HG02623 (cell line): ENCODE measurements at regions not wholly inside any gene's neighbourhood (a gene's known extent, or its start where the extent isn't known, plus 50 kb on each side); places are given as distances from the start of the nearest gene placed in this dataset.

Experiments
- ATAC-seq: cut with Tn5 transposase; IDR thresholded peaks from one replicate; pipeline ENCODE4 v1.9.1; 2021; ENCODE audit warnings: moderate library complexity; ENCODE audit not compliant: unreplicated experiment

DNA sequence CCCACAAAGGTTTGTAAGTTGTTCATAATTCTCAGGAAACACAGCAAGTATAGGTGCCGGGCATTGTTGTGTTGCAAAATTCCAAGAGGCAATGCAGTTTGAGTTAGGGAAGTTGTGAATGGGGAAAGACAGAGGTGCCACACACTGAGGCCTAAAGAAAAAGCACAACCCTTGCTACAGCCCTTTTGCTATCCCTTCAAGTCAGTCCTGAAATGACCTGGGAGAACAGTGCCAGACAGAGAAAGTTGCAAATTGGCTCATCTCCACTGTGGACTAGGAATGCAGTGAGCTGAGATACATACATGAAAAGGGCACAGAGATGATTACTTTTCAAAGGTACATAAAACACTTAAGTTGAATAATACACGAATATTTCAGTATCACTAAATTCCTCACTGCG, 213.3 kb upstream of the TMTC1 start:
- ATAC-seq, result no peak

DNA sequence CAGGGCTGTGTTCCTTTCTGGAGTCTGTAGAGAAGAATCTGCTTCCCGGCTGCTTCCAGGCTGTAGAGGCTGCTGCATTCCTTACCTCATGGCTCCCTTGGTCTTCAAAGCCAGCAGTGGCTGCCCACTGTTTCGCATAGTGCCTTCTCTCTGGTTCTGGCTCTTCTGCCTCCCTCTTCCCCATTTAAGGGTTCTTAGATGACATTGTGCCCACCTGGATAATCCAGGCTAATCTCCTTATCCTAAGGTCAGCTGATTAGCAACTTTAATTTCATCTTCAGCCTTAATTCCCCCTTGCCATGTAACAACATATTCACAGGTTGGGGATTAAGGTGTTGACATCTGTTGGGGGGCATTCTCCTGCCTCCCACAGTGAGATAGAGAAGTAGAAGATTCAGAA, 208.6 kb upstream of the TMTC1 start:
- no peak for ATAC-seq

DNA sequence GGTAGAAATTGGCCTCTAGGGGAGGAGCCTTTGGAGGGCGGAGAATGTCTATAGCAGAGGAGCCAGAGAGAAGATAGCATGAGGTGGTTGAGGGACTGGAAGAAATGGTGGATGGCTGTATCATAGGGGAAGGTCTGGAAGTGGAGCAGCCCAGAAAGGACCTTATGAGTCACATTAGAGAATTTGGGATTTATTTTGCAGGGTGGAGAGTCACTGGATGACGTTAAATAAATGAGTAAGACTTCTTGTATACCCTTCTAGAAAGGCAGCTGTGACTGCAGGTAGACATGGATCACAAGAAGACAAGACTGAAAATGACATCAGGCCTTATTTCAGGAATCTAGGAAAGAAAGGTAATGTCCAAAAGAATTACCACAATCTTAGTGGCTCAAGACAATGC, 208.2 kb upstream of the TMTC1 start:
- ATAC-seq, result no peak

DNA sequence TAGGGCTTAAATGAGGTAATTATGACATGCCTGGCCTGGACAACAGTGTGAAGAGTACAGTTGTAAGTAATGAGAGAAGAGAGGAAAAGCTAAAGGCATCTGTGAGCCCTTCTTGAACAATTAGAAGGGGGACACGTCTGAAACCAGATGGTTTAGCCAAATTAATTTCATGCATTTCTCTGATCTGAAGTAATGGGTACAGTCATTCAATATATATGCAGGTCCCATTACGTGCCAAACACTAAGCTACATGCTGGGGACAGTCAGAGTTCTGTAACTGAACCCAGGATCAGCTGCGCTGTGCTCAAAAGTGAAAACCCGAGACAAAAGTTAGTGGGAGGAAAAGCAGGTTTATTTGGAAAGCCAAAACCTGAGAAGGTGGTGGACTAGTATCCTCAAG, 207.2 kb upstream of the TMTC1 start:
- ATAC-seq, result no peak

DNA sequence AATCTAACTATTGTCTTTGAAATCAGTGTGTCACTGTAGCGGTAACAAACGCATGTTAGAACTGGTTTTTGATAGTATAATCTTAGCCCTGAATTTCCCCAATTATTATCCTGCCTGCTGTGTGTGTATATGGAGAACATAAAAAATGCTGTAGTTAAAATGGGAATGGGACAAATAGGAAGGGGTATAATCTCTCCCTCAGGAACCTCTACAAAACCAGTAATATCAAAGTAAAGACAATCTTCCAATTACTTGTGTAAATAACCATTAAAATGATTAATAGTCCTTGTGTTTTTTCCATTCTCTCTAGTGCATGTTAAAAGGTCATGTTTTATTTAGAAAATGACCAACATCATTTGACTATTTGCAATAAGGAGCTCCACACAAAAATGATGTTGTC, 200.1 kb upstream of the TMTC1 start:
- ATAC-seq, result no peak

DNA sequence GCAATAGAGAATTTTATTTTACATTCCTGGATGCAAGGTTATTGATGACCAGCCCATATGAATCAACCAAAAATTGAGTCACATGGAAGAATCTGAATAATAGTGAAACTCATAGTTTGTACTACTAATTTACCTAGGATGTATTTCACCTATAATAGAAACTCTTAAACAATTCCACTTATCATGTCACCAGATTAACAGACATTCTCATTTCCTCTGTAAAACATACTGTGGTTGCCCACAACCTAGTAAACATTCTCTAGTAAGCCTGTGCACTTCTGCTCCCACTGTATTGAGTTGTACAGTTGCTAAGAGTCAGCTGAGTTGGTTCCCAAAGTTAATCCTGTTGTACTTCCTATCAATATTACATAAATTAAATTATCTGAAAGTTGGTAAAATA, 196.6 kb upstream of the TMTC1 start:
- ATAC-seq, result no peak

DNA sequence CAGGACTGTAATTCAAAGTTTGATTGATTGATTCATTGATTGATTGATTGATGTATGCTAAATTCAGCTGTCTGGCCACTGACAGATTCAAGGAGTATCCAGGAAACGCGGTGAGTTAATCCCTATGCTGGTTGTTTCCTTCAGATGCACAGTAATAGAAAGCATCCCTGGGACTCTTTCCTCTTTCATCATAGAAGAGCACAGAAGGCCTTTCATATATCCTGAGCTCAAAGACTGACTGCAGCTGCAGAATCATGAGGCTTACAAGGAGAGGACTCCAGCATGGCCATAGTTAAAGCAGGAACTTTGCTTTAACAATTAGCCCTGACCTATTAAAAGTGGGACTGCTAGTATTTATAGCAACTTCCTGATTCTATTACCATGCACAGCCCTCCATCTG, 187.7 kb upstream of the TMTC1 start:
- ATAC-seq, result no peak

DNA sequence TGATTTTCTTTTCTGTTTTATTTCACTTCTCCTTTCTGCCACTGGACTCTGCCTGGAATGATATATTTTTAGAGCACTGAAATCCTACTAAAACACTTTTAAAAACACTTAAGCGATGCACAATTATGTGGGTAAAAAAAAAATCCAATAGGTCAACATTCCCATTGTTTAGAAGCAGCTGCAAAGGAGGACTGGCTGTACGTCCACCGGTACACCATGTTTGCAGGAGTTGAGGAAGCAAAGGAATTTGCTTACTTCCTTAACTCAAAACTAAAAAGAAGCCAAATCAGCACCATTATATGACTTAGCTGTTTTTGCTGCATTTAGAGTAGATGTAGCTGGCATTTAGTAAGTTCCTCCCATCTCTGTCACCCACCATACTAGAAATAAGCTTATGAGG, 186.8 kb upstream of the TMTC1 start:
- no peak for ATAC-seq

DNA sequence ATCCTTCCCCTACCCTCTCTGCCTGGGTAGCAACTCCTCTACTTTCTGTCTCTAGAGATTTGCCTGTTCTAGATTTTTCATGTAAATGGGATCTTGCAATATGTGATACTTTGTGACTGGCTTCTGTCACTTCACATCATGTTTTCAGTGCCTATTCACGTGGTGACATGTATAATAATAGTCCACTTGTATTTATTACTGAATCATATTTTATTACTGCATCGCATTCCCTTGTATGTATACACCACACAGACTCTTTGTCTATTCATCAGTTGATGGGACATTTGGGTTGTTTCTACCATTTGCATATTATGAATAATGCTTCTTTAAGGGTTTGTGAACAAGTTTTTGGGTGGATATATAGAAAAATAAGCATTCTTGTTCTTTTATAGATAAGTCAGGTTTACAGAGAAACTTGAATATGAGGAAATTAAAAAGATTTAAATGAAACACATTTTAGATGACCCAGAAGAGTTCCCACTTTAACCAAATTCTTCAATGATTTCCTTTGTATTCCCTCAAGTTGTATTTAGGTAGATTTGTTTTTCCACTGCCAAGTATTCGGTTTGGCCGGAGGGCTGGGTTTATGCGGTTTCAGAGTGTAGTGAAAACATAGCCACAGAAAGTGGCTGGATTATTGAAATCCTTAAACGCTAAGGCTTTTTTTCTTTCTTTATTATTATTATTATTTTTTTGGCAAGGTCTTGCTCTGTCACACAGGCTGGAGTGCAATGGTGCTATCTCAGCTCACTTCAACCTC, 178.7 kb upstream of the TMTC1 start:
- no peak for ATAC-seq

DNA sequence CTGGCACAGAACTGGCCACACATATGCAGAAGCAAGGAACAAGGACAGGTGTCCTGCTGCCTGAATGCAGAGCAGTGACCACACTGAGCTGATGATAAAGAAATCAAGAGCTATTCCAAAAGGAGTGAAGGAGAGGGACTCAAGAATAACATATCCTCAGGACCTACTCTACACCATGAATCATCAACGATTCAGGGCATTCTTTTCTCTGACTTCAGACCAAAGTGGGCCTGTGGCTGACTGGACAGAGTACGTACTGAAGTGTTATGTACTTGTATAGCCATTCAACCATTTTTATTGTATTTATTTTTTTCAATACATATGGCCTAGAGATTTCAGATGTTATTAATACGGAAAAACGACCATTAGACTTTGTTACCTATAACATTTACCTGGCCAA, 177.5 kb upstream of the TMTC1 start:
- no peak for ATAC-seq

DNA sequence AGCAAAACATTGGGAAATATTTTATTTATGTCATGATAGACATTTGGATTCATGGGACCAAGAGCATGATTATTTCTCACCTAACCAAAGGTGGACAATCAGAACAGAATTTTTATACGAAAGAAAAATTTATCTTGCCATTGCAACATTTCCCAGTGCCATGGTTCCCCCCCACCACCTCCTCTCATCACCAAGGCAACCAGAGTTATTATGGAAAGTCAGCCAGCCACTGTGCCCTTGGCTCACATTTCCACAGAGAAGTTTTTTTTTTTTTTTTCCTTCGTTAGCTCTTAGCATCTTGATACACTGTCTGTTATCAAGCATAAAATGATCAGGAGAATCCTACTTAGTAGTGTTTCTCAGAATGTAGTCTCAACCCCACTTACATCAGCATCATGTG, 176.4 kb upstream of the TMTC1 start:
- no peak for ATAC-seq

DNA sequence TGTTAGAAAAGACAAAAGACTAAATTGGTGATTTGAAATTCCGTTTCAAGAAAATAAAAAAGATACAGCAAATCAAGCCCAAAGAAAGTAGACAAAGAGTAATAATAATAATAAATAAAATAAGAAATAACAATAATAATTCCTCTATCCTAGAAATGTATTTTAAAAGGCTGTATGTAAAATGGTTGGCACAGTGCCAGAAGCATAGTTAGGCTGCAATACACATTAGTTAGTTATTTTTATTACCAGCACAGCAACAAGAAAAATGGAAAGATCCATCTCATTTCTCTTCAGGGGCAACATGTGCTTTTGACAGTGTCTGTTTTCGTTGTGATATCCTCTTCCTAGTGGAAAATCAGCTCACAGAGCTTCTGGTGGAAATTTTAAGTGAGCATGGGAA, 174.1 kb upstream of the TMTC1 start:
- no peak for ATAC-seq

DNA sequence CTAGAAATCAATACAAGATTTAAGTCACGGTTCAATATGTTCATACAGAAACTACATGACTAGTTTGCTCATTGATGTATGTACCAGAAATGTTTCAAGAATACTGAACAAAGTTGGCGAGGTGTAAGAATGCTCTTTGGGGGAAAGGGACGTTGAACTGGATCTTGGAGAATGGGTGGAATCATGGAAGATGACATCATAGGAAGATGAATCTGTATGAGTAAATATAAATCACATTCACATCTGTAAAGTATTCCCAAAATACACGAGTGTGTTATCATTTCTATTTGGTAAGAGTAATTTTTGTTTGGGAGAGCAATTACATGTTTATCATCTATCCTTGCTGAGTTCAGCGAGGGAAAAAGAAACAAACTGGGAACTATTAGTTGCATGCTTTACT, 162.2 kb upstream of the TMTC1 start:
- no peak for ATAC-seq

DNA sequence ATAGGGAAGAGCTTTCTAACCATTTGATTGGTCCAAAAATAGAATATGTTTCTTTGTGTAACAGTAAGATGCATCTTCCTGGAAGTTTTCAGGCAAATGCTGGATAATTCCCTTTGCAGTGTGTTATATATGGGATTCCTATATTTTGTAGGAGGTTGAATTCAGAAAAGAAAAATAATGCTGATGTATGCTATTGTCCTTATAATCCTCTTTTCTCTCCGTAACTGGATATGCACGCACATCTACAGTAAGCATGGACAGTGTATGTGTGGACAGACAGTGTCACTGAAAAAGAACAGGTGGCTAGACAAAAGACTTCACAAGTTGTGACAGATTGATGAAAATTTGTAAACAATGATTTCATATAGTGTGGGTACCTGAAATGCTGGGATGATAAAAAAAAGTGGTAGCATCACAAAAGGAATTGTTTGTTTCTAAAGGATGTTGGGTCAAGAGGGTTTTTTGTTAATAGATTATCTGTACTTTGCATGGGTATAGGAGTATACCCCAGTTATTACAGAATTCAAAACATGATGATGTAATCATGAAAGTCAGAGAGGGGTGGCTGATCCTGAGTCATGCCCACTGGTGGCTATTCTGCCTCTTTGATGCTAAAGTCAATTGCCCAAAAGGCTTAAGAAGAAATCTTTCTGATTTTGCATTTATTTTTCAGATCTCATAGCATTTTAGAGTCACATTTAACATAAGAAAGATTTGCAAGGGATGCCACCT, 160.7 kb upstream of the TMTC1 start:
- ATAC-seq, result no peak

DNA sequence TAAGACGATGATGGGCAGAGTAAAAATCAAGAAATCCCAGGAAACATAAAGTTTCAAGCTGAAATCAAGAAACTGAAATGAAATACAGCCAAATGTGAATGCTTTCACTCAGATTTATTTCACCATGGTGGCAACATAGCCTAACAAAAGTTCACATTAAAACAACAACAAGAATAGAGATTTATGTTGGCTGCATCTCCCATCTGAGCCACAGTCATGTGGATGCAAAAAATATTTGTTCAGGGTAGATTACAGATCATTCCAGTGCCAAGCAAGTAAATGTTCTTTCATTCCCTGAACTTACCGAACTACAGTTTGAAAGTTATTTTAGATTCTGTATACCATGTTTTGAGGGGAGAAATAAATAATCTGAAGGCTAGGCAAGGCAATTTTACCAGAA, 159.9 kb upstream of the TMTC1 start:
- no peak for ATAC-seq

DNA sequence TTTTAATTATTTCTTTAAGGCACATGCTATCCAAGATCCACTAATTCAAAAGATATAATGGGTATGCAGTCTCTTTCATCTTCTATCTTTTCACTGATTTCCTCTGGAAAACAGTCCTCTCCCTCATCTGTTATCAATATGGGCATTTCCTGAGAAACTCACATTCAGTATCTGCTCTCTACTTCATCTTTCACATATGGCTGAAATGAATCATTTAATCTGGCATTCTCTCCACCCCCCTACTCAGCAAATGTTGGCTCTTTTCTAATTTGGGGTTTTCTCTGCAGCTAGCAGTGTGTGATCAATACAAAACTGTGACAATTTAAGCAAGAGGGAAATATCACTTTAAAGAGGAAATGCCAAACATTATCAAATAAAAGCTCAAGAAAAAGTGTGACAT, 157.1 kb upstream of the TMTC1 start:
- no peak for ATAC-seq

DNA sequence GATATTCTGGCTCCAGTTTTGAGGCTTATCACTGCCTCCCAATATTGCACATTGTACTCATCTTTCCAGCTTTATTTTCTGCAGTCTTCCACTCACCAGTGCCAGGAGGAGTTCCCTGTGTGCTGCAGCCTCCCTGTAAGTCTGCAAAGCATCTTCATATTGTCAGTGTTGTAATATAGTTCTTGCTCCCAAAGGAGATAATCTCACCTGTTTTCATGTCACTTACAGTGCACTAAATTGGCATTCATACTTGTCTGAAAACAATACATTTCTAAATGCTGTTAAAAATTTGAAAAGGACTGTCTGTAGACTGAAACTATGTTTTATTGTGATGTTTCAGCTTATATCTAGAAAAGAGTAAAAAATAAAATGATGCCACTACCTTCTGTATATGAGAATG, 146.8 kb upstream of the TMTC1 start:
- no peak for ATAC-seq

DNA sequence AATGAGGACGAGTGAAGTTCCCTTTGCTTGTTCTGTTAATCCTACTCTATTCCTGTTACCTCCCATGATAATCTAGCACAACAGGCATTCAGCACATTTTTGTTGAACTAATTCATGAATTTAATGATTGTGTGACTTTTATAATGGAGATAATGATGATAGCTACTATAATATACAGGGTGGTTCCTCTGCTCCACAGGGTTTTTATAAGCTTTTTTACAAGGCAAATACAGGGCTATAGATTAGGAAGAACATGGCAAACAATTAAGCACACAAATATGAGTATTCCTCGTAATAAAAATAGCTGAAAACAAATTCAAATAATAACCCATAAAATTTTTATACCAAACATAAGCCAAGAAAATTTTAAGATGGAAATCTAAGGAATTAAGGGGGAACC, 145.6 kb upstream of the TMTC1 start:
- ATAC-seq, result no peak

DNA sequence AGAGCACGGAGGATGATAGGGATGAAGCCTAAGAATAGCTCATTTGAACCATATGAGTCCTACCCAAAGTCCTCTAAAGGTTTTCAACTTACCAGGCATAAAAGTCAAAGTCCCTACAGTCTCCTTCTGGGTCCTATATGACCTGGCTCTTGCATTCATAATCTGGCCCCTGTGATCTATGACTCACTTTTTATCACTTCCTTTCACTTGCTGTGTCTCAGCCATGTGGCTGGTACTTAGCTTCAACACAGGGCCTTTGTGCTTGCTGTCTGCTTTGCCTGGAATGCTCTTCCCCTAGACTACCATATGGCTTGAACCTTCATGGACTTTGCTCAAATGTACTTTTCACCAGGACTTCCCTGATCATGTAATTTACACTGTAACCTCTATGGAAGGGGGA, 137.6 kb upstream of the TMTC1 start:
- ATAC-seq, result no peak

DNA sequence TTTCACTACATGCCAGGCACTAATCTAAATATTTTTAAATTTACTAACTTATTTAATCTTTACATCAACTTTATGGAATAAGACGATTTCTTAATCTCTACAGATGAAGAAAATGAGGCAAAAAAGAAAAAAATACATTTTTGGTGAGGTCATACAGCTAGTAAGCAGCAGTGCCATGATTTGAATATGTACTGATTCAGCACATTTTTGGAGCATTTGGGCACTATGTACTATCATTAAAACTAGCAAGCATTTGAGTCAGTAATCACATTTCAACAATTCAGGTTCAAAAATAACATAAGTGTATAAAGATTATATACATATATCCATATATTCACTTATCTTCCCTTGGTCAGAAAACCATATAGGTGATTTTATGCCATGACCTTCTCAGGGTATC, 124.4 kb upstream of the TMTC1 start:
- ATAC-seq, result no peak

DNA sequence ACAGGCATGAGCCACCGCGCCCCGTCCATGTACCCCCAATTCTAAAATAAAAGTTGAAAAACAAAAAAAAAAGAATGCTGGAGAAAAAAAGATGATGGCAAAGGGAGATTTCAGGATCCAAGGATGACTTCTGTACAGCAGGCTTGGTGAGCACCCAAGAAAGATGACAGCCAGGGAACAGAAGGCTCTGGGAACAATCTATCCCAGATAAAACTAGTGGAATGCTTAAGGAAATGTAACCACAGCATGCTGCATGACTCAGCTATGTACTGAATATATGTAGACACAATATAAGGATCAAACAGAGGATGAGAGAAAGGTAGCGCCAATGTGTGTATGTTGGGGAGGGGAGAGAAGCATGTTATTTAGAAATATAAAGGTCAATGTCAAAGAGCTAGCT, 123.7 kb upstream of the TMTC1 start:
- no peak for ATAC-seq

DNA sequence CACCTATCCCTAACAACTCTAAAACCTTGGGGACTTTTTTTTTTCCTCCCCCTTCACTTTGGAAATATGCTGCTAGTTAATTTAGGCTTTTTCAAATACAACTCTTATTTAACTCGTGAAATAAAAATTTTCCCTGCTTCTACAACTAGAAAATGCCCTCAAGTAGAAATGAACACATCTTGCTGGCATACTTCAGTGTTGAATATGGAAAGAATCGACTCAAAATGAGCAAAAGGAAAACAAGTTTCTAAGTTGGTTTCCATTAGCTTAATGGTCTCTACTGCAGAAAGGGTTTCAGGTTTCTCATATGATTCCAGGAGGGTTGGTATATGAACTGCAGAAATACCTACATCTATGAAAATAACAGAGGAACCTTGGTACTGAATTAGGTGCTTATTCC, 118.3 kb upstream of the TMTC1 start:
- ATAC-seq, result no peak

DNA sequence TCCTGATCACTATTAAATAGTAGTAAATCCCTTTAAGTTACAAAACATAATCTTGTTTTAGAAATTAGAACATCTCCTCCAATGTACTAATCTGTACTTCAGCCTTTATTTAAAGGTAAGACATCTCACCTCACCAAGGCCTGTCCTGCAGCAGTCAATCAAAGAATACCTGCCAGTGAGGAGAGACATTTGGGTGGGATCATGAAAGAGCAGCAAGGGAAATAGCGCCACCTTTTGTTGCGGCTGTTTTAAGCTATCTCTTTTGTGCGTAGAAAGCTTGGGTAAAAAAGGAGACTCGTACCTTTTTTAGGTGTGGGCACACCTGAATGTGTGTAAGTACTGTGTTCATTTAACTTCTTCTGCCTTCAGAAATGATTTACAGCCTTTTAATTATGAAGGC, 117.8 kb upstream of the TMTC1 start:
- no peak for ATAC-seq
